ENCODE measurements at regions not wholly inside any gene's neighbourhood (a gene's known extent, or its start where the extent isn't known, plus 50 kb on each side); places are given as distances from the start of the nearest gene placed in this dataset.
"Not testable (repeated sequence)": the region's sequence is repeated elsewhere in the genome, so short reads cannot be mapped to it uniquely, and the experiment has no call there.

DNA sequence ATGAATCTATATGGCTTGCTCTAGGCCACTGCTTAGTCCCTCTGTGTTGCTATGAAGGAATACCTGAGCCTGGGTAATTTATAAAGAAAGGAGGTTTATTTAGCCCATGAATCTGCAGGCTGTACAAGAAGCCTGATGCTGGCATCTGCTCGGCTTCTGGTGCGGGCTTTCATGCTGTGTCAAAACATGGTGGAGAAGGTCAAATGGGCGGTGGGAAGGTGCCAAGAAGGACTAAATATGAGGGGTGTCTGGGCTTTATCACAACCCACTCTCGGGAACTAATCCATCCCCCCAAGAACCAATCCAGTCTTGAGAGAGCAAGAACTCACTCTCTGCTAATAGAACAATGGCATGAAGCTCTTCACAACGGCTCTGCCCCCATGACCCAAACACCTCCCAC lies 481.6 kb downstream of the EIPR1 start:
- Mint-ChIP-seq H3K27ac (no peak overlapping the region), H3K4me3 (no peak overlapping the region), H3K27me3 (no peaks in the 10 kb centered on the region), H3K4me1 (peaks cover under 1% of the 10 kb centered on the region), H3K36me3 (ENCODE audit: low read depth) (no peaks in the 10 kb centered on the region), H3K9me3 (no peaks in the 10 kb centered on the region)
- DNase-seq, result no peak
- POLR2A ChIA-PET, result no interaction called here
- CTCF ChIA-PET, result no interaction called here

DNA sequence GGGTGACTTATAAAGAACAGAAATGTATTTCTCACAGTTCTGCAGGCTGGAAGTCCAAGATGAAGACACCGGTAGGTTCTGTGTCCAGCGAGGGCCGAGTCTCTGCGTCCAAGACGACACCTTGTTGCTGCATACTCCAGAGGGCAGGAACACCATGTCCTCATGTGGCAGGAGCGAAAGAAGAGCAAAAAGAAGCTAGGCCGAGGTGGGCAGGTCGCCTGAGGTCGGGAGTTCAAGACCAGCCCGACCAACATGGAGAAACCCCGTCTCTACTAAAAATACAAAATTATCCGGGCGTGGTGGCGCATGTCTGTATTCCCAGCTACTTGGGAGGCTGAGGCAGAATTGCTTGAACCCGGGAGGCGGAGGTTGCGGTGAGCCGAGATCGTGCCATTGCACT lies 483.6 kb downstream of the EIPR1 start:
- H3K27ac Mint-ChIP-seq; POLR2A ChIA-PET; H3K4me3 Mint-ChIP-seq; DNase-seq; H3K36me3 Mint-ChIP-seq (ENCODE audit: low read depth); H3K27me3 Mint-ChIP-seq; H3K9me3 Mint-ChIP-seq; H3K4me1 Mint-ChIP-seq: not testable (repeated sequence)
- CTCF ChIA-PET, result interaction anchor here (0.7 kb wide), 1 partner anchor 16 kb away, joined by 3 read pairs; no protein-coding TSS in a partner anchor

DNA sequence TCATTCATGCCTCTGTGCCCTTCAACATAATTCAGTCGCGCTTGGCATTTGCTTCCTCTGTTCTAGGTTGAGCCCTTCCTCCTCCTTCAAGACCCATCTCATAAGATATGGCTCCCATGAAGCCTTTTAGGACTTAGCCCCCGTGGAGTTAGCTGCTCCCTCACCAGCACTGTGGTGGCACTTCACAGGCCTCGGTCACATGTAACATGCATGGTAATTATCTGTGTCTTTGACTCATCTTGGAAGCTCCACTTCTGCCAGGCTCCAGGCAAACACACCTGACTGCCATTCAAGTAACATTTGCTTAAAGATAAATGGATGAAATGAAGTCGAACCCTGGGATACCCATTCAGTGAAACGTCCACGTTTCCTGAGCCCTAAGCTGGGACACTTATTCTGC lies 484.7 kb downstream of the EIPR1 start:
- no peak overlapping the region for H3K27ac Mint-ChIP-seq
- no peaks in the 10 kb centered on the region for H3K27me3 Mint-ChIP-seq
- no peaks in the 10 kb centered on the region for H3K4me1 Mint-ChIP-seq
- H3K36me3 Mint-ChIP-seq (ENCODE audit: low read depth), result no peaks in the 10 kb centered on the region
- ChIA-PET CTCF (no interaction called here), POLR2A (no interaction called here)
- no peak for DNase-seq
- no peak overlapping the region for H3K4me3 Mint-ChIP-seq
- no peaks in the 10 kb centered on the region for H3K9me3 Mint-ChIP-seq

DNA sequence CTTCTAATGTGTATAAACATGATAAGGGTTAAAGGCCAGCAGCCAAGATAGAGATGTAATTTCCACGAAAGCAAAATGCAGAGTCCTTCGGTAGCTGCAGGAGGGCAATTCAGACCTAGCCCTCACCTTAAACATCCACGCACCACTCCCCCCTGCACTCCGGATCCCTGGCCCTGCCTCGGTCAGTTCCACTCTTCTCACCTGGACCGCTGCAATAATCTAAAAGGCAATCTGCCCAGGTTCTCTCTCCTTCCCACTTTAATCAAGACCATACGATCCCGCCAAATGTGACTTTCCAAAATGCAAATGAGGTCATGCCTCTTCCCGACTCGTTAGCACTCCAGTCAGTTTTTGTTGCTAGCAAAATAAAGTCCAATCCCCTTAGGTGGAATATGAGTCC lies 485.2 kb downstream of the EIPR1 start:
- Mint-ChIP-seq H3K4me3 (no peak overlapping the region), H3K4me1 (no peaks in the 10 kb centered on the region), H3K36me3 (ENCODE audit: low read depth) (no peaks in the 10 kb centered on the region), H3K27ac (no peak overlapping the region), H3K27me3 (no peaks in the 10 kb centered on the region), H3K9me3 (no peaks in the 10 kb centered on the region)
- DNase-seq, result no peak
- POLR2A ChIA-PET, result no interaction called here
- CTCF ChIA-PET, result no interaction called here

DNA sequence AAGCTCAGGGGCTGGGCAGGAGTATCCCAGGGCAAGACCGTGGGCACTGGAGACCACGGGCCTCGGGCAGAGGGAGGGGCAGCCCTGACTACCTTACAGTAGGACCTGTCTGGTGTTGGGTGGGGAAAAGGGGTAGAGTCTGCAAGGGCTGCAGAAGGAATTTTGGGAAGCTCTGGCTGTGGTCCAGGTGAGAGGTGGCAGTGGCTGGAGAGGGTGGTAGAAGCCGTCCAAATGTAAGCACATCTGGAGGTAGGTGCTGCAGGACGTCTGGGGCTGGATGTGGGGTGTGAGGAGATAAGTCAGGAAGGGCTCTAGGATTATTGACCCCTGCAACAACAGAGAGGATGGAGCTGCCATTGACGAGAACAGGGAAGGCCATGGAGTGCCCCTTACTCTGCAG lies 486.7 kb downstream of the EIPR1 start:
- Mint-ChIP-seq H3K4me3 (no peak overlapping the region), H3K27ac (no peak overlapping the region), H3K9me3 (no peaks in the 10 kb centered on the region), H3K27me3 (no peaks in the 10 kb centered on the region), H3K36me3 (ENCODE audit: low read depth) (no peaks in the 10 kb centered on the region), H3K4me1 (no peaks in the 10 kb centered on the region)
- POLR2A ChIA-PET, result no interaction called here
- DNase-seq, result no peak
- CTCF ChIA-PET, result no interaction called here

DNA sequence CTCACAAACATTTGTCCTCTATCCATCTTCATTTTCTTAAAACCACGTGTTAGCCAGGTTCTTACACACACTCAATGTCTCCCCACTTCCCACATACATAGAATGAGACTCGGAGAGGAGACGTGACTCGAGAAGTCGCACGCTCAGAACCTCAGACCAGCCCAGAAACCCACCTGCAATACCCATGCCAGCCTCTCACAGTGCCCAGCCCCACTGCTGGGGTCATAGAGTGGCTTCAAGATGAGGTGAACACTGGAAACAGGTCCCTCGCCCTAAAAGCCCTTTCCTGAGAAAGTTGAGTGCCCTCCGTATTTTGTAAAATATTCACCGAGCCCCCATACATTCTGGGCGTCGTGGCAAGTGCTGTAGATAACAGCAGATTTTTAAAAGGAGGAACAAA lies 487.4 kb downstream of the EIPR1 start:
- peaks cover 3% of the 10 kb centered on the region for H3K27me3 Mint-ChIP-seq
- POLR2A ChIA-PET, result no interaction called here
- no peaks in the 10 kb centered on the region for H3K36me3 Mint-ChIP-seq (ENCODE audit: low read depth)
- H3K27ac Mint-ChIP-seq, result no peak overlapping the region
- no peaks in the 10 kb centered on the region for H3K9me3 Mint-ChIP-seq
- CTCF ChIA-PET, result no interaction called here
- H3K4me3 Mint-ChIP-seq, result no peak overlapping the region
- H3K4me1 Mint-ChIP-seq, result no peaks in the 10 kb centered on the region
- no peak for DNase-seq

DNA sequence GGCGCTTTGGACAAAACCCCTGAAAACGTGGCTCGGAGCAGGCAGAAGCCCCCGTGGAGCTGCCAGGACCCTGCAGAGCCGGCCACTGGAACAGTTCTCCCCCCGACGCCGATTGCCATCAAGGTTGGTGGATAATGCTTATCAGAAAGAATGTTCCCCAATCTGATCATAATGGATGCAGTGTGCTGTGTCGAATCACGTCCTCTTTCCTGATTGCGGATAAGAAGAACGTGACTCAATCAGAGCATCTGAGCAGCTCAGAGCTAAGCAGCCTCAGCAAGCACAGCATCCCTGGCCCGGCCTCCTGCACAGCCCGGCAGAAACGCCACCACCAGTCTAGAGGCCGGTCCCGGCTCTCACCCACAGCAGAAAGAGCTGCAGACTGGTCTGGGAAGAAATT lies 488.0 kb downstream of the EIPR1 start:
- Mint-ChIP-seq H3K4me3 (no peak overlapping the region), H3K9me3 (no peaks in the 10 kb centered on the region), H3K4me1 (no peaks in the 10 kb centered on the region), H3K27me3 (peaks cover 4% of the 10 kb centered on the region), H3K27ac (no peak overlapping the region), H3K36me3 (ENCODE audit: low read depth) (no peaks in the 10 kb centered on the region)
- ChIA-PET POLR2A (no interaction called here), CTCF (no interaction called here)
- no peak for DNase-seq

DNA sequence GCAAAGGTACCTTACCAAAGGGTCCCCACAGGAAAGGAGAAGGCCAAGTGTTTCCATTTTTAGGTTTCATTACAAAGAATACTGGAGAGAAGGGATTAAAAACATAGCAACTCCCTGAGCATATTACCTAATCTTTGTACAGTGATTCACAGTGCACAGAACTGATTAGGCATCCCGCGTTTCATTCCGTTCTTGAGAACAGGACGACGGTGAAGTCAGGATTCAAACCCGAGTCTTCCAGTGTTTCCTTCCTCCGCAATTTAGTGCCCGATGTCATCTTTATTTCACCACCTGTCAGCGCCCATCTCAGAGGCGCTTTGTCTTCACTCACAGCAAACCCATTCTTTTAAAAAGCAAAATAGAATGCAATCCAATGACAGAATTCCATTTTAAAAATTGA lies 488.5 kb downstream of the EIPR1 start:
- no peak for DNase-seq
- H3K4me1 Mint-ChIP-seq, result no peaks in the 10 kb centered on the region
- CTCF ChIA-PET, result no interaction called here
- peaks cover 5% of the 10 kb centered on the region for H3K27me3 Mint-ChIP-seq
- POLR2A ChIA-PET, result no interaction called here
- no peaks in the 10 kb centered on the region for H3K9me3 Mint-ChIP-seq
- H3K4me3 Mint-ChIP-seq, result no peak overlapping the region
- no peak overlapping the region for H3K27ac Mint-ChIP-seq
- H3K36me3 Mint-ChIP-seq (ENCODE audit: low read depth), result no peaks in the 10 kb centered on the region

DNA sequence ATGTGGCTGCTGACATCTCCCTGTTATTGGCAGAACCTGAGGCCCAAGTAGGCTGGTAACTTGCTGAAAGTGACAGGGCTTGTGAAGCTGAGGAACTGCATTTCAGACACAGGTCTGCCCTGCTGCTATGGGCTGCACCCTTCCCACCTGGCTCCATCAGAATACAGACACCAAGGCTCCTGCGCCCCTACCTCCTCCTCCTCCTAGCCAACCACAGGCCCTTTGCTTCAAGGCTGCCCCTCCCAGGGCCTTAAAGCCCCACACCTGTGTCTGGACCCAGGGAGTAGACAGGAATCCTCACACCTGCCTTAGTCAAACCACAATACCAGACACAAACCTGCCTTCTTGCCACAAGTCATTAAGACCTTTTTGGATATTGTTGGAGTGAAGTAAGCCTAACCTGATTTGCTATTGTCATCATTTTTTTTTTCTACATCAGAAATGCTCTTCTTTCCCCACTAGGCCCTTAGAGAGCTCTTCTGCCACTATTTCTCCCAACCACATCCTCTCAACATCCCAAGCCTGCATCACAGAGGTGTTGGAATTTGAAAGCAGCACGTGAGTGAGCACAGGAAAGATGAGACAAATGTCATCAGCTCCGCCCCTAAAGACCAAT lies 489.7 kb downstream of the EIPR1 start:
- H3K4me3 Mint-ChIP-seq, result no peak overlapping the region
- CTCF ChIA-PET, result interaction anchor here (0.6 kb wide), 1 partner anchor 117 kb away, joined by 3 read pairs; no protein-coding TSS in a partner anchor
- POLR2A ChIA-PET, result no interaction called here
- H3K36me3 Mint-ChIP-seq (ENCODE audit: low read depth), result no peaks in the 10 kb centered on the region
- H3K27ac Mint-ChIP-seq, result no peak overlapping the region
- H3K9me3 Mint-ChIP-seq, result peaks cover under 1% of the 10 kb centered on the region
- DNase-seq, result no peak
- H3K4me1 Mint-ChIP-seq, result no peaks in the 10 kb centered on the region
- H3K27me3 Mint-ChIP-seq, result peaks cover 5% of the 10 kb centered on the region

DNA sequence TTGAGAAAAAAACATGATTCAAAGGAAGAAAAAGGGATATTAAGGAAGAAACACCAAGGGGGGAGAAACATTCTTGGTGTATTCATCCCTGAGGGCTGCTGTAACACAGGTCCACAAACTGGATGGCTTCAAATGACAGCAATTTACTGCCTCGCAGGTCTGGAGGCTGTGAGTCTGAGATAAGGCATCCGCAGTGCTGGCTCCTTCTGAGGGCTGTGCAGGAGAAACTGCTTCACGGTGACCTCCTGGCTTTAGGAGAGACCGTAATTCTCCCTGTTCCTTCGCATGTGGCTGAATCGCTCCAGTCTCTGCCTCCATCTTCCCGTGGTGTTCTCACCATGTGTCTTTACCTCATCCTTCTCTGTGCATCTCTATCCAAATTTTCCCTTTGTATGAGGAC lies 490.7 kb downstream of the EIPR1 start:
- POLR2A ChIA-PET, result no interaction called here
- Mint-ChIP-seq H3K4me3 (no peak overlapping the region), H3K27ac (no peak overlapping the region), H3K36me3 (ENCODE audit: low read depth) (no peaks in the 10 kb centered on the region), H3K4me1 (no peaks in the 10 kb centered on the region), H3K9me3 (peaks cover 3% of the 10 kb centered on the region), H3K27me3 (peaks cover 5% of the 10 kb centered on the region)
- no peak for DNase-seq
- CTCF ChIA-PET, result no interaction called here

DNA sequence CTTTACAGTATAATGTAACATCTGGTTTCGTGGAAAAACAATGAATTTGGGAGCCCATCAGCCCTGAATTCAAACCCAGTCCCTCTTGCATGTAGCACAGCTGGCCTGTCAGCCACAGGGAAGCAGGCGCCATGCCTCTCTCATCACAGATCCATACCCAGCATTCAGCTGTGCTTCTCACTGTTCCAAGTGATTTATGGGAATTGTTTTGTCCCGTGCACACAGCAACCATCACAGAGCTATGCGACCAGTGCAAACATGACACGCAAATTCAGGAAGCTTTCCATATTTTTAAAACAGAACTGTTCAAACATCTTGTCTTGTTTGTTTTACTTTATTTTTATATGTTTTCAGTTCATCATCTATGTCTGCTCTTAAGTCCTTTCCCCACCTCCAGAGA lies 496.1 kb downstream of the EIPR1 start:
- H3K4me3 Mint-ChIP-seq, result no peak overlapping the region
- POLR2A ChIA-PET, result no interaction called here
- CTCF ChIA-PET, result interaction anchor here (0.6 kb wide), 1 partner anchor 535 kb away, joined by 6 read pairs; no protein-coding TSS in a partner anchor
- H3K27ac Mint-ChIP-seq, result no peak overlapping the region
- no peaks in the 10 kb centered on the region for H3K36me3 Mint-ChIP-seq (ENCODE audit: low read depth)
- no peak for DNase-seq
- peaks cover 5% of the 10 kb centered on the region for H3K27me3 Mint-ChIP-seq
- no peaks in the 10 kb centered on the region for H3K4me1 Mint-ChIP-seq
- peaks cover 3% of the 10 kb centered on the region for H3K9me3 Mint-ChIP-seq

DNA sequence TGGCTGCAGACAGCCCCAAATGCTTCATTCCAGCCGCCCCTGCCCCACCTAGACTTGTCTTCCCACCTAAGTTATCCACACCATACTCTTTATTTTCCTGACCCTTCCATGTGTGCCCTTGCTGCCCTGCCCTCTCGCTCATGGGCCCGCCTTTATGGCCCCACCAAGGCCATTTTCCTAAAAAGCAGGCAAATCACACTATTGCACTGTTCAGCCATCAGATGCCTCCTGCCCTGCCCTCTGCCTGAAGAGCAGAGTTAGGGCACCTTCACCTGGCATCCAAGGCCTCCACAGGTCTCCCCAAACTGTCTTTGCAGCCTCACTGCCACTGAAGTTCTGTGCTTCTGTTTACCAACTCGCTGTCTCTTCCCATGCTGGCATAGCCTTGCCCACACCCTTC lies 496.7 kb downstream of the EIPR1 start:
- Mint-ChIP-seq H3K4me3 (no peak overlapping the region), H3K27me3 (peaks cover 5% of the 10 kb centered on the region), H3K4me1 (no peaks in the 10 kb centered on the region), H3K9me3 (peaks cover 3% of the 10 kb centered on the region), H3K27ac (no peak overlapping the region), H3K36me3 (ENCODE audit: low read depth) (no peaks in the 10 kb centered on the region)
- ChIA-PET POLR2A (no interaction called here), CTCF (no interaction called here)
- no peak for DNase-seq

DNA sequence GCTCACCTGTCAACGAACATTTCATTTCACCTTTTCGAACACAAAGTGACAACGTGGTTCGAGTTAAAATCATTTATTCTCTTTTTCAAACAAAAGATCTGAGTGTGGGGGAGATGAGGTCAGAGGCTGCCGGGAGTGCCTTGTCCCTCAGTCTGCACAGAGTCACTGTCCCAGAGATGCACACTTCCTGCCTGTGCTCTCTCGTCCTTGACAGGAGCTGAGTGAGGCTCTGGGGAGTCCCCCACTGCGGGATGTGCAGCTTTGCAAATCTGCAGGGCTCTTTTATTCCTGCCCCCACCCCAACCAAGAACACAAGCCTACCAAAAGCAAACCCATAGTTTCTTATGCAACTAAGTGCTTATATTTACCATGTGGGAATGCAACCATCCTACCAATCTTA lies 497.8 kb downstream of the EIPR1 start:
- POLR2A ChIA-PET, result no interaction called here
- no peak overlapping the region for H3K4me3 Mint-ChIP-seq
- H3K36me3 Mint-ChIP-seq (ENCODE audit: low read depth), result no peaks in the 10 kb centered on the region
- H3K27me3 Mint-ChIP-seq, result peaks cover 2% of the 10 kb centered on the region
- H3K4me1 Mint-ChIP-seq, result no peaks in the 10 kb centered on the region
- peaks cover 3% of the 10 kb centered on the region for H3K9me3 Mint-ChIP-seq
- DNase-seq, result no peak
- CTCF ChIA-PET, result no interaction called here
- no peak overlapping the region for H3K27ac Mint-ChIP-seq

DNA sequence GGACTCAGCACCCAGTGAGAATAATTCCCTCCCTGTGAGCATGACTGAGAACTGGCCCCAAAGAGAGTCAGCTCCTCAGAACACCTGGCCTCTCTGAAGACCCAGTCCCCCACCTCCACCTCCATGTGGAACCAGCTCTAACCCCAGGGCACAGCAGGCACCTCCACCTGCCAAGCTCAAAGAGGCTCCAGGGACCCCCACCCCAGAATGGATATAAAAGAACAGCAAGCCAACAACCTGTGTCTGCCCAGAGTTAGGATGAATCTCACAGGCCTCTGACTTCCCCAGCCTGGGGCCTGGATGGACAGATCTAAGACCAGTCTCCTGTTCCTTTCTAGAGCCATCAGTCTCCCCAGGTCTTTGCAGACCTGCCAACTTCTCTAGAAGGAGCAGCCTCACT lies 498.5 kb downstream of the EIPR1 start:
- ChIA-PET POLR2A (interaction anchor here (0.6 kb wide), 1 partner anchor 378 kb away, joined by 3 read pairs; no protein-coding TSS in a partner anchor), CTCF (no interaction called here)
- DNase-seq, result no peak
- no peaks in the 10 kb centered on the region for H3K36me3 Mint-ChIP-seq (ENCODE audit: low read depth)
- no peaks in the 10 kb centered on the region for H3K27me3 Mint-ChIP-seq
- no peak overlapping the region for H3K27ac Mint-ChIP-seq
- H3K4me3 Mint-ChIP-seq, result no peak overlapping the region
- no peaks in the 10 kb centered on the region for H3K4me1 Mint-ChIP-seq
- H3K9me3 Mint-ChIP-seq, result peaks cover 3% of the 10 kb centered on the region

All from activated CD4-positive, alpha-beta T cell treated with anti-CD3 and anti-CD28 coated beads, Interleukin-2, amount 10 ng/mL, durations not matched to agents 7 days and 5 days (primary cell).